Trophoblast cell (in vitro differentiated cells and primary cell): ENCODE measurements at regions not wholly inside any gene's neighbourhood (a gene's known extent, or its start where the extent isn't known, plus 50 kb on each side); places are given as distances from the start of the nearest gene placed in this dataset.

ENCODE experiments used
- DNase-seq, 2 donors: peaks; one replicate each; pipeline ENCODE4 v3.0.0-alpha.2; 2016
- H2AFZ ChIP-seq: 2 replicates; pipeline ENCODE4 v1.6.1; 2013; ENCODE audit warnings: low read length, moderate library complexity, mild to moderate bottlenecking; ENCODE audit not compliant: insufficient read depth, poor library complexity
- H2AK5ac ChIP-seq: 2 replicates; pipeline ENCODE4 v1.6.1; 2013; ENCODE audit warnings: mild to moderate bottlenecking, low read length
- H2BK120ac ChIP-seq: 2 replicates; pipeline ENCODE4 v1.6.1; 2013; ENCODE audit warnings: low read length, mild to moderate bottlenecking, moderate library complexity; ENCODE audit not compliant: insufficient read depth, poor library complexity
- H2BK12ac ChIP-seq: 2 replicates; pipeline ENCODE4 v1.6.1; 2013; ENCODE audit warnings: mild to moderate bottlenecking, low read length, moderate library complexity
- H2BK5ac ChIP-seq: 2 replicates; pipeline ENCODE4 v1.6.1; 2013; ENCODE audit warnings: low read length, low read depth, moderate library complexity, mild to moderate bottlenecking; ENCODE audit not compliant: poor library complexity
- H3K14ac ChIP-seq: 2 replicates; pipeline ENCODE4 v1.6.1; 2013; ENCODE audit warnings: mild to moderate bottlenecking, low read length
- H3K18ac ChIP-seq: 2 replicates; pipeline ENCODE4 v1.6.1; 2013; ENCODE audit warnings: mild to moderate bottlenecking, low read length
- H3K23ac ChIP-seq: 2 replicates; pipeline ENCODE4 v1.6.1; 2013; ENCODE audit warnings: low read length
- H3K27ac ChIP-seq: 2 replicates; pipeline ENCODE4 v1.5.1; 2013; ENCODE audit warnings: low read depth, mild to moderate bottlenecking, inconsistent platforms, low read length, moderate library complexity
- H3K27me3 ChIP-seq: 2 replicates; pipeline ENCODE4 v1.6.1; 2013; ENCODE audit warnings: inconsistent platforms, mild to moderate bottlenecking, low read length, moderate library complexity; ENCODE audit not compliant: insufficient read depth
- H3K36me3 ChIP-seq, 2 experiments: 1 replicate in 1 of 2; 2 replicates in 1 of 2; pipeline ENCODE4 v1.6.1; 2013; ENCODE audit warnings: low read length in 2 of 2, mild to moderate bottlenecking in 2 of 2, moderate library complexity in 1 of 2; ENCODE audit not compliant: insufficient read depth in 2 of 2, control insufficient read depth in 1 of 2
- H3K4ac ChIP-seq: 2 replicates; pipeline ENCODE4 v1.6.1; 2013; ENCODE audit warnings: low read depth, mild to moderate bottlenecking, low read length, moderate library complexity
- H3K4me1 ChIP-seq, 2 experiments: 1 replicate in 1 of 2; 2 replicates in 1 of 2; pipeline ENCODE4 v1.6.1; 2013; ENCODE audit warnings: low read length in 2 of 2, mild to moderate bottlenecking in 2 of 2, moderate library complexity in 1 of 2; ENCODE audit not compliant: insufficient read depth in 2 of 2, control insufficient read depth in 1 of 2
- H3K4me2 ChIP-seq: 2 replicates; pipeline ENCODE4 v1.6.1; 2013; ENCODE audit warnings: inconsistent platforms, mild to moderate bottlenecking, low read length, moderate library complexity
- H3K4me3 ChIP-seq: 2 replicates; pipeline ENCODE4 v1.5.1; 2013; ENCODE audit warnings: mild to moderate bottlenecking, low read depth, low read length, inconsistent platforms
- H3K79me1 ChIP-seq: one replicate; pipeline ENCODE4 v1.6.1; 2013; ENCODE audit warnings: low read length
- H3K79me2 ChIP-seq: 2 replicates; pipeline ENCODE4 v1.6.1; 2013; ENCODE audit warnings: low read length, mild to moderate bottlenecking; ENCODE audit not compliant: control insufficient read depth, insufficient read depth, poor library complexity
- H3K9ac ChIP-seq: 2 replicates; pipeline ENCODE4 v1.6.1; 2013; ENCODE audit warnings: mild to moderate bottlenecking, low read length
- H3K9me3 ChIP-seq: 2 replicates; pipeline ENCODE4 v1.6.1; 2013; ENCODE audit warnings: low read depth, mild to moderate bottlenecking, control low read depth, inconsistent platforms, low read length; ENCODE audit not compliant: insufficient read depth
- H4K12ac ChIP-seq: 2 replicates; pipeline ENCODE4 v1.6.1; 2013; ENCODE audit warnings: low read depth, mild to moderate bottlenecking, low read length, moderate library complexity
- H4K8ac ChIP-seq: 2 replicates; pipeline ENCODE4 v1.6.1; 2013; ENCODE audit warnings: low read depth, mild to moderate bottlenecking, low read length, moderate library complexity
- H4K91ac ChIP-seq: one replicate; pipeline ENCODE4 v1.6.1; 2013; ENCODE audit warnings: low read depth, mild to moderate bottlenecking, low read length, moderate library complexity
- WGBS: extraction: QIAGEN DNeasy Blood & Tissue Kit; methylation state at CpG from one replicate; pipeline ENCODE4 v1.1.7; 2013; ENCODE audit warnings: missing lambda C conversion rate; ENCODE audit not compliant: insufficient read length, insufficient coverage; ENCODE audit errors: extremely low coverage; 5-methylcytosine and 5-hydroxymethylcytosine counted together

DNA sequence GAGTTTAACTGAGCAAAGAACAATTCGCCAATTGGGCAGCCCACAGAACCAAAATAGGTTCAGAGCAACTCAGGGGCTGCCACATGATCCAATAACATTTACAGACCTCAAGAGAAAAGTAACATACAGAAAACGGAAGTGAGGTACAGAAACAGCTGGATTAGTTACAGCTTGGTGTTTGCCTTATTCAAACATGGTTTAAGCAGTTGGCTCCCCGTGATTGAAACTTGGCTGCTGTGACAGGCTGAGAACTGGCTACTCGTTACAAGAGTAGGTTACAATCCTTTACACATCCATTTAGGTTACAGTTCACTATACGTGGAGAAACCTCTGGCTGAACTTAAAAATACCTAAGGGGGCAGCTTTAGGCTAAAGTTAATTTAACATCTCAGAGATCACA is 673.1 kb upstream of the PHF14 start:
- no peak overlapping the region for H3K27ac ChIP-seq

GRCh38 chr7:10308276-10308675 is 665.4 kb upstream of the PHF14 start:
- H2AK5ac ChIP-seq, result no peak overlapping the region
- DNase-seq, result no peak

More for the DNA sequence above, 673.1 kb upstream of the PHF14 start:
- Histone ChIP-seq H3K4me2 (no peak overlapping the region), H3K79me1 (no peaks in the 10 kb centered on the region), H3K9ac (no peak overlapping the region), H3K4me3 (no peak overlapping the region), H3K9me3 (no peaks in the 10 kb centered on the region), H2BK5ac (no peak overlapping the region), H4K8ac (no peak overlapping the region), H3K23ac (no peak overlapping the region), H2BK120ac (no peak overlapping the region), H4K91ac (no peak overlapping the region), H3K79me2 (no peaks in the 10 kb centered on the region), H3K36me3 (no peaks in the 10 kb centered on the region), H3K4me1 (no peaks in the 10 kb centered on the region), H2AK5ac (no peak overlapping the region), H4K12ac (no peak overlapping the region), H3K4ac (no peak overlapping the region), H2BK12ac (no peak overlapping the region), H2AFZ (no peak overlapping the region), H3K14ac (no peak overlapping the region), H3K18ac (no peak overlapping the region), H3K27me3 (no peaks in the 10 kb centered on the region)
- no peak for DNase-seq
- no CpG with 5 or more reads among the region's 5 CpGs for whole genome bisulfite sequencing

GRCh38 chr7:10312942-10313341 is 660.7 kb upstream of the PHF14 start:
- Histone ChIP-seq H4K12ac (no peak overlapping the region), H3K9me3 (no peaks in the 10 kb centered on the region), H3K4me3 (no peak overlapping the region), H3K79me1 (no peaks in the 10 kb centered on the region), H4K8ac (no peak overlapping the region), H2BK120ac (no peak overlapping the region), H3K4me2 (no peak overlapping the region), H2AFZ (no peak overlapping the region), H3K14ac (no peak overlapping the region), H2BK5ac (no peak overlapping the region), H3K27me3 (no peaks in the 10 kb centered on the region), H2BK12ac (no peak overlapping the region), H4K91ac (no peak overlapping the region), H3K27ac (no peak overlapping the region), H3K36me3 (no peaks in the 10 kb centered on the region), H3K4ac (no peak overlapping the region), H2AK5ac (no peak overlapping the region), H3K79me2 (no peaks in the 10 kb centered on the region), H3K4me1 (no peaks in the 10 kb centered on the region), H3K18ac (no peak overlapping the region), H3K9ac (no peak overlapping the region), H3K23ac (no peak overlapping the region)
- no CpG with 5 or more reads among the region's 2 CpGs for WGBS
- DNase-seq, result peak in 1 of 2 donors; percentile 58

More at GRCh38 chr7:10308276-10308675, 665.4 kb upstream of the PHF14 start:
- Histone ChIP-seq H2BK12ac (no peak overlapping the region), H3K4me3 (no peak overlapping the region), H3K14ac (no peak overlapping the region), H3K9ac (no peak overlapping the region), H4K91ac (no peak overlapping the region), H3K23ac (no peak overlapping the region), H3K36me3 (no peaks in the 10 kb centered on the region), H3K18ac (no peak overlapping the region), H3K27me3 (no peaks in the 10 kb centered on the region), H3K79me1 (no peaks in the 10 kb centered on the region), H3K4ac (no peak overlapping the region), H3K4me1 (no peaks in the 10 kb centered on the region), H2BK120ac (no peak overlapping the region), H3K27ac (no peak overlapping the region), H3K79me2 (no peaks in the 10 kb centered on the region), H2BK5ac (no peak overlapping the region), H3K9me3 (no peaks in the 10 kb centered on the region), H3K4me2 (no peak overlapping the region), H2AFZ (no peak overlapping the region), H4K8ac (no peak overlapping the region), H4K12ac (no peak overlapping the region)

GRCh38 chr7:10315881-10316280 is 657.8 kb upstream of the PHF14 start:
- no peak overlapping the region for H3K9ac ChIP-seq
- H3K4me2 ChIP-seq, result no peak overlapping the region
- H3K18ac ChIP-seq, result no peak overlapping the region
- H4K8ac ChIP-seq, result no peak overlapping the region
- no peak overlapping the region for H2AK5ac ChIP-seq
- no peak overlapping the region for H3K4me3 ChIP-seq
- no peaks in the 10 kb centered on the region for H3K4me1 ChIP-seq
- WGBS, result no CpG with 5 or more reads among the region's 4 CpGs
- no peak overlapping the region for H3K4ac ChIP-seq
- no peak overlapping the region for H3K23ac ChIP-seq
- no peak for DNase-seq
- no peaks in the 10 kb centered on the region for H3K27me3 ChIP-seq
- H3K36me3 ChIP-seq, result no peaks in the 10 kb centered on the region
- no peak overlapping the region for H3K14ac ChIP-seq
- H2AFZ ChIP-seq, result no peak overlapping the region
- H4K91ac ChIP-seq, result no peak overlapping the region
- H2BK12ac ChIP-seq, result no peak overlapping the region
- H2BK5ac ChIP-seq, result no peak overlapping the region
- H3K9me3 ChIP-seq, result no peaks in the 10 kb centered on the region
- H3K27ac ChIP-seq, result no peak overlapping the region
- H4K12ac ChIP-seq, result no peak overlapping the region
- no peaks in the 10 kb centered on the region for H3K79me1 ChIP-seq
- H3K79me2 ChIP-seq, result no peaks in the 10 kb centered on the region
- no peak overlapping the region for H2BK120ac ChIP-seq
